ENCODE measurements at regions not wholly inside any gene's neighbourhood (a gene's known extent, or its start where the extent isn't known, plus 50 kb on each side); places are given as distances from the start of the nearest gene placed in this dataset.
"Not testable (repeated sequence)": the region's sequence is repeated elsewhere in the genome, so short reads cannot be mapped to it uniquely, and the experiment has no call there.

GRCh38 chr2:220356076-220356475 is 728.6 kb downstream of the SLC4A3 start:
- DNase-seq (ENCODE audit: low read depth) = no peak

GRCh38 chr2:220365023-220365422 is 737.6 kb downstream of the SLC4A3 start:
- DNase-seq (ENCODE audit: low read depth) = peak; percentile 66

DNA sequence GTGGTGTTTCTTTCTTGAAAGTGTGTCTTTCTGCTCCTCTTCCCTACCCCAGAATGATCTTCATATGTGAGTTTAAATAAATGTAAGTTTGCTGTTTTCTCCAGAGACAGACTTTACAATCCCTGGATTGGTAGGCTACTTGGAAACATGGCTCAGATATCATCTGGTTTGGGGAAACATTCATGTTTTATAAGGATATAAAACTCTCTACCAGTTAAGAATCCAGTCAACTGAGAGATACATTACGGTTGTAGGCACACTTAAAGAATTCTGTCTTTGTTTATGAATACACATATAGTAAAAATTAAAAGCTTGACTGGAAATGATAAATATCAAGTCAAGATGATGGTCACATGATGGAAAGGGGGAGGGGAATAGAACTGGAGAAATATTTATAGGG is 739.3 kb downstream of the SLC4A3 start:
- no peak for DNase-seq (ENCODE audit: low read depth)

- DNase-seq (ENCODE audit: low read depth) = no peak
Observed at GRCh38 chr2:220370764-220371163, 743.3 kb downstream of the SLC4A3 start.

- DNase-seq (ENCODE audit: low read depth) = no peak
Observed at GRCh38 chr2:220371211-220371610, 743.8 kb downstream of the SLC4A3 start.

GRCh38 chr2:220373878-220374277 is 746.4 kb downstream of the SLC4A3 start:
- peak; percentile 79 for DNase-seq (ENCODE audit: low read depth)

- no peak for DNase-seq (ENCODE audit: low read depth)
Observed at GRCh38 chr2:220374282-220374681, 746.9 kb downstream of the SLC4A3 start.

DNA sequence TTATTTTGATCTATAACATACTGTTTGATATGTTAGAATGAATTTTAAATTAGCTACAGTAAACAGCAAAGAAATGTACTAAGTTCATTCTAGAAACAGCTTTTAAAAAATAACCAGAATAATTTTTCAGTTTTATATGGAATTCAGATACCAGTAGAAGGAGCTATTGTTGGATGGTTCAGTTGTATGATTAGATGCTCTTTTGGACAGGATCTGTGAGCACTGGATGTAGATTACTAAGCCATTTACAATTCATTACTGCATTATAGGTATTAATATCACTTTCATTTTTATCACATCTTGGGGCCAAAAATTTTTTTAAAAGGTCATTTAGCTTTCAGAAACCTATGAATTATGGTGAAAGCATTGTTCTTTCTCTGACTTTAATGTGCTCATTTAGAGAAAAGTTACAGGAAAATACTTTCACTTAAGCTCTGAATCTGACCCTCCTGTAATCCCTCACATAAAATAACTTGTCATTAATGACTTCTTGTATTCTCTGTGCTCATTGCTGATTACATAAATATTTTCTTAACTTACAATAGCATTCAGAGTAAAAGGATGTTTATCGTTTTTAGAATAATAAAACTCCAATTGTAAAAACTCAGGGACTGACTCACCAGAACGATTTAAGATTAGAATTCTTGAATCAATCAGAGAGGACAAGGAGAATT is 750.2 kb downstream of the SLC4A3 start:
- no peak for DNase-seq (ENCODE audit: low read depth)

DNA sequence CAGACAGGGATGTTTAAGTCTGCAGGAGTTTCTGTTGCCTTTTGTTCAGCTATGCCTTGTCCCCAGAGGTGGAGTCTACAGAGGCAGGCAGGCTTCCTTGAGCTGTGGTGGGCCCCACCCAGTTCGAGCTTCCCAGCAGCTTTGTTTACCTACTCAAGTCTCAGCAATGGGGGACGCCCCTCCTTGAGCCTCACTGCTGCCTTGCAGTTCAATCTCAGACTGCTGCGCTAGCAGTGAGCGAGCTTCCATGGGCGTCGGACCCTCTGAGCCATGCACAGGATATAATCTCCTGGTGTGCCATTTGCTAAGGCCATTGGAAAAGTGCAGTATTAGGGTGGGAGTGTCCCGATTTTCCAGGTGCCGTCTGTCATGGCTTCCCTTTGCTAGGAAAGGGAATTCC is 760.3 kb downstream of the SLC4A3 start:
- DNase-seq (ENCODE audit: low read depth) = not testable (repeated sequence)

- no peak for DNase-seq (ENCODE audit: low read depth)
Observed at GRCh38 chr2:220393711-220394110, 766.3 kb downstream of the SLC4A3 start.

DNA sequence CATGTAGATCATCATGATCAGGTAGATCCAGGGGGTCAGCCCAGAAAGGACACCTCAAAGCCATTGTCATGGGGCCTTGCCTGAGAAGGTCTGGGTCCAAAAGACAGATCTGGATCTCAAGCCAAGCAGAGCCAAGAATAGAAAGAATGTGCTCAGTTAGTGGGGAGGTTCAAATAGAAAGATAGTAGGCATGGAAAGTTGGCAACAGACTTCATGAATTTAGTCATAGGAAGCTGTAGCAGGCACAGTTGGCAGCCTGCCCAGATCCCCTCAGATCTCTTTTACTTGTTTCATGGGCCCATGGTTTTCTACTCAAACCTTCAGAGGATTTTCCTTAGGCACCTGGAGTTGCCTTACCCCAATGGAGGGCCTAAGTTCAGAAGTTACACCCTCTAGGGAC is 767.0 kb downstream of the SLC4A3 start:
- peak; percentile 21 for DNase-seq (ENCODE audit: low read depth)

DNA sequence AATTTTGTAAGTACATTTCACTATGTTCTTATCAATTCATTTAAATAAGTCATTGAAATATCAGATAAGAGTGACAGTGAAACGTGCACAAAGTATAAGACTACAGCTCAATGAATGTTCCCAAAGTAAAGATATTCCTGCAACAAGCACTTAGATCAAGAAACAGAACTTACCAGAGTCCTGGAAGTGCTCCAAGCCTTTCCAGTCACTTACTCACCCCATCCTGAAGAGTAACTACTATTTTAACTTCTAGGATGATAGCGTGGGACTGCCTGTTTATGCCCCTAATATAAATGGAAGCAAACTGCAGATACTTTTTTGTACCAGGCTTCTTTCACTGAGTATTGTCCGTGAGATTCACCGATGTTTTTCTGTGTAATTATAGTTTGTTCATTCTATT is 768.9 kb downstream of the SLC4A3 start:
- DNase-seq (ENCODE audit: low read depth) = peak; percentile 11

GRCh38 chr2:220410296-220410695 is 782.9 kb downstream of the SLC4A3 start:
- no peak for DNase-seq (ENCODE audit: low read depth)

DNA sequence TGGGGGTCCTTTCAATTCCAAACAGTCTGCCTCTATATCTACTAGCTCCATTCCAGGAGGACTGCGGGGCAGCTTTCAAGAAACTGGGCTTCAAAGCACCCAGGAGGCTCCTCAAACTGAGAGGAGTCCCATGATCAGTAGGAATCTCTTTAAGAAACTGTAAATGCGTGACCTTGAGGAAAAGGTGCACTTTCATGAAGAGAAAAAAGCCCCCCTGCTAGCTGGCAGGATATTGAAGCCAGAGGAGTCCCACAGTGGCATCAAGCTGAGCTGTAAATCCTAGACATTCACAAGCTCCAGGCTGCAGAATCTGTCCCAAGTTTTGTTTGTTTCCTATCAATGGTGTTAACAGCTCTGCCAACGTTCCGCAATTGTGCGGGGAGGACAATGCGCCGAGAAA is 790.1 kb downstream of the SLC4A3 start:
- DNase-seq (ENCODE audit: low read depth) = no peak

GRCh38 chr2:220419647-220420046 is 792.2 kb downstream of the SLC4A3 start:
- no peak for DNase-seq (ENCODE audit: low read depth)

GRCh38 chr2:220420820-220421219 is 793.4 kb downstream of the SLC4A3 start:
- DNase-seq (ENCODE audit: low read depth) = no peak

DNA sequence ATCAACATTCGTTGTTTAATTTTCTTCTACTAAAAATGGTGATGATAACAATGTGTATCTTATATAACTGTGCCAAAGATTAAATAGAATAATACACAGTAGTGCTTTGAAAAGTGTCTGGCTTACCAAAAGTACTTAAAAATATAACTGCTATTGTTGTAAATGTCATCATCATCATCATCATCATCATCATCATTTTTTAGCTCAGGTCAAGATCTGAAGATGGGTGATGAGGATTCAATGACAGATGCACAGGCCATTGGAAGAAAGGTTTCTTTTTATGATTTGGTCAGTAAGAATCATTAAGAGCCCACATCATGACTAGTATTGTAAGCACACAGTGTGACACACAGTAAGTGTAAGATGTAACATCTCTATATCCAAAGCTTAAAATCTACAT is 795.2 kb downstream of the SLC4A3 start:
- DNase-seq (ENCODE audit: low read depth) = no peak

DNA sequence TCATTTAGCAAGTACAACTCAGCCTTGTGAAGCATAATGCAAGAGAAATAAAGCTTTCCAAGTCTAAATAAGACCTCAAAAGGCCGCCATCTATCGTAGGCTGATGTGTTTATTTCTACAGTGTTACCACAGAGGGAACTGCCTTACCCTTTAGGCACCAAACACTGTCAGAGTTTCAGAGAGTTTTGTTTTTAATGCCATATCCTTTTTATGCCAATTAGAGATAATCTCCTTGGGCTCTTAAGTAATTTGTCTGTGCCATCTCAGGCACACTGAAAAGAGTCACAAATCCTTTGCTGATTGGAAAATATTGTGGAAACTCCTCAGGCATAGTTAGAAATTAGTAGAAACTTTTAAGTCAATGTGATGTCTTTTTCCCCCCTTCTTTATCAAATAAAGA is 797.1 kb downstream of the SLC4A3 start:
- no peak for DNase-seq (ENCODE audit: low read depth)

GRCh38 chr2:220432645-220433044 is 805.2 kb downstream of the SLC4A3 start:
- DNase-seq (ENCODE audit: low read depth) = no peak

GRCh38 chr2:220433131-220433530 is 805.7 kb downstream of the SLC4A3 start:
- no peak for DNase-seq (ENCODE audit: low read depth)

DNA sequence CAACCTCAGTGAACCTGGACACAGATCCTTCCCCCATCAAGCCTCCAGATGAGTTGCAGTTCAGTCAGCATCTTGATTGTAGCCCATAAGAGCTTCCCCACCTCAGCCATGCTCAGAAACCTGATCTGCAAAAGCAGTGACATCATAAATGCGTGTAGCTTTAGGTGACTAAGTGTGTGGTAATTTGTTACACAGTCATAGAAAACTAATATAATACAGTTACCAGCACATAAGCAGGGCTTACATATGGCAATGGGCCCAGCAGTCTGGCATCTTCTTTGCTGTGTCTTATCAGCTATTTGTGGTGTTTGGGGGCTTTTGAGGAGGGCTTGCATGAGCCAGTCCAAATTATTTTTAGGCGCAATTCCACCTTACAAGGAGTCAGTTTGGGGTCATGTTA is 807.0 kb downstream of the SLC4A3 start:
- DNase-seq (ENCODE audit: low read depth) = peak; percentile 28

GRCh38 chr2:220437938-220438337 is 810.5 kb downstream of the SLC4A3 start:
- DNase-seq (ENCODE audit: low read depth) = no peak

GRCh38 chr2:220440731-220441130 is 813.3 kb downstream of the SLC4A3 start:
- no peak for DNase-seq (ENCODE audit: low read depth)

GRCh38 chr2:220441404-220441803 is 814.0 kb downstream of the SLC4A3 start:
- DNase-seq (ENCODE audit: low read depth) = no peak

- DNase-seq (ENCODE audit: low read depth) = no peak
Observed at GRCh38 chr2:220442012-220442411, 814.6 kb downstream of the SLC4A3 start.
